ENCODE measurements at regions not wholly inside any gene's neighbourhood (a gene's known extent, or its start where the extent isn't known, plus 50 kb on each side); places are given as distances from the start of the nearest gene placed in this dataset.
"Not testable (repeated sequence)": the region's sequence is repeated elsewhere in the genome, so short reads cannot be mapped to it uniquely, and the experiment has no call there.

- no peak for DNase-seq (ENCODE audit: low spot score)
Measured at GRCh38 chr4:60359746-60360367, 840.3 kb upstream of the ADGRL3 start.

- no peak for DNase-seq (ENCODE audit: low spot score)
Measured at GRCh38 chr4:60365176-60365575, 835.0 kb upstream of the ADGRL3 start.

- DNase-seq (ENCODE audit: low spot score), result no peak
Measured at GRCh38 chr4:60366661-60367060, 833.5 kb upstream of the ADGRL3 start.

GRCh38 chr4:60368986-60369385, 831.1 kb upstream of the ADGRL3 start:
- no peak for DNase-seq (ENCODE audit: low spot score)

- no peak for DNase-seq (ENCODE audit: low spot score)
Measured at GRCh38 chr4:60378010-60378409, 822.1 kb upstream of the ADGRL3 start.

GRCh38 chr4:60384516-60384915, 815.6 kb upstream of the ADGRL3 start:
- no peak for DNase-seq (ENCODE audit: low spot score)

- DNase-seq (ENCODE audit: low spot score), result no peak
Measured at GRCh38 chr4:60389633-60390032, 810.5 kb upstream of the ADGRL3 start.

GRCh38 chr4:60396341-60397049, 803.6 kb upstream of the ADGRL3 start:
- DNase-seq (ENCODE audit: low spot score), result no peak

- no peak for DNase-seq (ENCODE audit: low spot score)
Measured at GRCh38 chr4:60400593-60400992, 799.5 kb upstream of the ADGRL3 start.

- DNase-seq (ENCODE audit: low spot score), result no peak
Measured at GRCh38 chr4:60404027-60404426, 796.1 kb upstream of the ADGRL3 start.

GRCh38 chr4:60422439-60422838, 777.7 kb upstream of the ADGRL3 start:
- DNase-seq (ENCODE audit: low spot score), result no peak

GRCh38 chr4:60423573-60424184, 776.4 kb upstream of the ADGRL3 start:
- DNase-seq (ENCODE audit: low spot score), result not testable (repeated sequence)

GRCh38 chr4:60432911-60433310, 767.2 kb upstream of the ADGRL3 start:
- no peak for DNase-seq (ENCODE audit: low spot score)

- DNase-seq (ENCODE audit: low spot score), result no peak
Measured at GRCh38 chr4:60443068-60443467, 757.1 kb upstream of the ADGRL3 start.

- DNase-seq (ENCODE audit: low spot score), result no peak
Measured at GRCh38 chr4:60443796-60444195, 756.3 kb upstream of the ADGRL3 start.

GRCh38 chr4:60450054-60450453, 750.1 kb upstream of the ADGRL3 start:
- DNase-seq (ENCODE audit: low spot score), result no peak

GRCh38 chr4:60452266-60452665, 747.9 kb upstream of the ADGRL3 start:
- no peak for DNase-seq (ENCODE audit: low spot score)

- no peak for DNase-seq (ENCODE audit: low spot score)
Measured at GRCh38 chr4:60455380-60455779, 744.7 kb upstream of the ADGRL3 start.

GRCh38 chr4:60461551-60461950, 738.6 kb upstream of the ADGRL3 start:
- no peak for DNase-seq (ENCODE audit: low spot score)

- no peak for DNase-seq (ENCODE audit: low spot score)
Measured at GRCh38 chr4:60463857-60464502, 736.1 kb upstream of the ADGRL3 start.

- DNase-seq (ENCODE audit: low spot score), result no peak
Measured at GRCh38 chr4:60482921-60483351, 717.2 kb upstream of the ADGRL3 start.

- no peak for DNase-seq (ENCODE audit: low spot score)
Measured at GRCh38 chr4:60485276-60485675, 714.9 kb upstream of the ADGRL3 start.

Data from germinal center (tissue), 1 donor.